CD14-positive monocyte (primary cell): ENCODE measurements at regions not wholly inside any gene's neighbourhood (a gene's known extent, or its start where the extent isn't known, plus 50 kb on each side); places are given as distances from the start of the nearest gene placed in this dataset.

Source experiments
- DNase-seq, 3 donors: peaks; one replicate each; pipeline ENCODE4 v3.0.0-alpha.2; 2011 to 2022
- H2AFZ ChIP-seq: 2 replicates; pipeline ENCODE4 v1.6.0; 2012; ENCODE audit warnings: mild to moderate bottlenecking, low read depth, low read length, inconsistent platforms; ENCODE audit not compliant: insufficient read depth, poor library complexity, severe bottlenecking
- H3K27ac ChIP-seq, 2 donors: 1 replicate in 1 of 2; 2 replicates in 1 of 2; pipeline ENCODE4 v1.5.1; 2012 to 2013; ENCODE audit warnings: low read length in 2 of 2, control low read depth in 1 of 2, inconsistent platforms in 1 of 2, low read depth in 1 of 2, mild to moderate bottlenecking in 1 of 2
- H3K27me3 ChIP-seq, 2 donors: one replicate each; pipeline versions ENCODE4 v1.6.0 to v1.6.1; 2011 to 2013; ENCODE audit warnings: low read length in 2 of 2; ENCODE audit not compliant: control insufficient read depth in 2 of 2, insufficient read depth in 2 of 2
- H3K36me3 ChIP-seq, 2 donors: replicated peaks in 1 of 2; 1 replicate in 1 of 2; 2 replicates in 1 of 2; pipeline versions ENCODE4 v1.5.1 to v1.6.1; 2012 to 2013; ENCODE audit warnings: low read length in 2 of 2, control low read depth in 1 of 2, inconsistent platforms in 1 of 2, mild to moderate bottlenecking in 1 of 2; ENCODE audit not compliant: insufficient read depth in 2 of 2, control insufficient read depth in 1 of 2
- H3K4me1 ChIP-seq, 2 donors: 1 replicate in 1 of 2; 2 replicates in 1 of 2; pipeline versions ENCODE4 v1.5.1 to v1.6.1; 2012 to 2013; ENCODE audit warnings: low read length in 2 of 2, control low read depth in 1 of 2, inconsistent platforms in 1 of 2, mild to moderate bottlenecking in 1 of 2, moderate library complexity in 1 of 2; ENCODE audit not compliant: insufficient read depth in 2 of 2, control insufficient read depth in 1 of 2
- H3K4me2 ChIP-seq: replicated peaks from 2 replicates; pipeline ENCODE3; 2012; ENCODE audit warnings: low read length, moderate library complexity, mild to moderate bottlenecking; ENCODE audit not compliant: poor library complexity, severe bottlenecking; ENCODE audit errors: extremely low read depth
- H3K4me3 ChIP-seq, 3 experiments: fragments of 200-600 bp in 1 of 3; sonication (generic) in 1 of 3; replicated peaks in 1 of 3; 1 replicate in 2 of 3; 2 replicates in 1 of 3; pipeline ENCODE4 v1.5.1; 2011 to 2013; ENCODE audit warnings: low read length in 3 of 3, mild to moderate bottlenecking in 3 of 3, control low read depth in 2 of 3, low read depth in 2 of 3, inconsistent platforms in 1 of 3, moderate library complexity in 1 of 3
- H3K79me2 ChIP-seq: 2 replicates; pipeline ENCODE4 v1.6.0; 2012; ENCODE audit warnings: mild to moderate bottlenecking, control low read depth, inconsistent platforms, low read length, moderate library complexity; ENCODE audit not compliant: insufficient read depth
- H3K9ac ChIP-seq: 2 replicates; pipeline ENCODE4 v1.6.0; 2017; ENCODE audit warnings: low read length, mild to moderate bottlenecking; ENCODE audit not compliant: insufficient read depth, poor library complexity, severe bottlenecking
- H3K9me3 ChIP-seq, 2 donors: replicated peaks in 1 of 2; 1 replicate in 1 of 2; 2 replicates in 1 of 2; pipeline versions ENCODE4 v1.5.1 to v1.6.1; 2012 to 2013; ENCODE audit warnings: low read length in 2 of 2, control low read depth in 1 of 2; ENCODE audit not compliant: control insufficient read depth in 1 of 2, insufficient read depth in 1 of 2
- H4K20me1 ChIP-seq: 2 replicates; pipeline ENCODE4 v1.6.0; 2012; ENCODE audit warnings: mild to moderate bottlenecking, low read length, control low read depth, moderate library complexity; ENCODE audit not compliant: insufficient read depth
- H3K27ac Mint-ChIP-seq, 7 donors: one replicate each; pipeline ENCODE4 v1.8.0; 2020; ENCODE audit warnings: mild to moderate bottlenecking in 7 of 7, mixed read lengths in 7 of 7, moderate library complexity in 6 of 7, inconsistent platforms in 2 of 7
- H3K27me3 Mint-ChIP-seq, 3 donors: one replicate each; pipeline ENCODE4 v1.8.0; 2021 to 2022; ENCODE audit warnings: low read depth in 3 of 3, mild to moderate bottlenecking in 3 of 3, mixed read lengths in 3 of 3, moderate library complexity in 3 of 3, inconsistent platforms in 1 of 3
- H3K36me3 Mint-ChIP-seq, 2 donors: one replicate each; pipeline ENCODE4 v1.8.0; 2020; ENCODE audit warnings: mixed read lengths in 2 of 2, inconsistent platforms in 1 of 2, mild to moderate bottlenecking in 1 of 2
- H3K4me1 Mint-ChIP-seq: one replicate; pipeline ENCODE4 v1.8.0; 2020; ENCODE audit warnings: mild to moderate bottlenecking, mixed read lengths
- H3K4me3 Mint-ChIP-seq, 2 donors: one replicate each; pipeline ENCODE4 v1.8.0; 2020; ENCODE audit warnings: mild to moderate bottlenecking in 2 of 2, mixed read lengths in 2 of 2, moderate library complexity in 1 of 2
- H3K9me3 Mint-ChIP-seq, 7 donors: one replicate each; pipeline ENCODE4 v1.8.0; 2020 to 2022; ENCODE audit warnings: mixed read lengths in 7 of 7, mild to moderate bottlenecking in 6 of 7, moderate library complexity in 6 of 7, inconsistent platforms in 2 of 7
- WGBS: methylation state at CpG from one replicate; pipeline ENCODE4 v1.1.5; 2013; ENCODE audit warnings: missing lambda C conversion rate; ENCODE audit not compliant: insufficient coverage; 5-methylcytosine and 5-hydroxymethylcytosine counted together
- intact Hi-C, 2 donors: fragments of 100-400 bp; cut with micrococcal nuclease; formaldehyde crosslinking; loops; one replicate each; pipeline versions ENCODE4 v1.15.0 to v1.15.1; 2023
- TF ChIP-seq, protein P1 (sequence below): fragments of 200-600 bp; IDR thresholded peaks from one replicate; pipeline ENCODE4 v1.8.0; 2022; ENCODE audit warnings: antibody characterized with exemption, mild to moderate bottlenecking

DNA sequence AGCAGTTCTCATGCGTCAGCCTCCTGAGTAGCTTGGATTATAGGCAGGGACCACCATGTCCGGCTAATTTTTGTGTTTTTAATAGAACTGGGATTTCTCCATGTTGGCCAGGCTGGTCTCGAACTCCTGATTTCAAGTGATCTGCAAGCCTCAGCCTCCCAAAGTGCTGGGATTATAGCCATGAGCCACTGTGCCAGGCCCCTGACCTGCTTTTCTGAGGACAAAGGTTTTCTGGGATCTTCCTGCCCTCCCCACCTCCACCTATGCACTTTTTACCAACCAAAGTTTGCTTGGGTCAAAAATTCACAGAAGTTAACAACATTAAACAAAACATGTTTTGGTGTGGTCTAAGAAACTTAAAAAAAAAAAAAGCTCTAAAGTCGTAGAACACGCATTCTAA, 259.9 kb downstream of the HAUS1 start:
- H3K4me2 ChIP-seq = no peak overlapping the region
- 96% methylated on average over 3 of the region's 5 CpGs for WGBS
- no peaks in the 10 kb centered on the region for H3K4me1 ChIP-seq
- no peak overlapping the region for H2AFZ ChIP-seq
- H3K9me3 Mint-ChIP-seq = peaks cover 3 to 9% (median 8%) of the 10 kb centered on the region in 7 donors
- H3K4me3 Mint-ChIP-seq = no peak overlapping the region
- no peak overlapping the region for H3K27ac ChIP-seq
- no peaks in the 10 kb centered on the region for H3K36me3 Mint-ChIP-seq
- no peak for DNase-seq
- peaks cover 5 to 11% of the 10 kb centered on the region in 2 donors for H3K9me3 ChIP-seq
- H3K27me3 ChIP-seq = no peaks in the 10 kb centered on the region
- H4K20me1 ChIP-seq = no peaks in the 10 kb centered on the region
- no peak overlapping the region for H3K27ac Mint-ChIP-seq
- H3K4me3 ChIP-seq = no peak overlapping the region
- no peak overlapping the region for H3K9ac ChIP-seq
- no peaks in the 10 kb centered on the region for H3K36me3 ChIP-seq
- peaks cover 2% of the 10 kb centered on the region for H3K4me1 Mint-ChIP-seq
- TF ChIP-seq, protein P1, sequence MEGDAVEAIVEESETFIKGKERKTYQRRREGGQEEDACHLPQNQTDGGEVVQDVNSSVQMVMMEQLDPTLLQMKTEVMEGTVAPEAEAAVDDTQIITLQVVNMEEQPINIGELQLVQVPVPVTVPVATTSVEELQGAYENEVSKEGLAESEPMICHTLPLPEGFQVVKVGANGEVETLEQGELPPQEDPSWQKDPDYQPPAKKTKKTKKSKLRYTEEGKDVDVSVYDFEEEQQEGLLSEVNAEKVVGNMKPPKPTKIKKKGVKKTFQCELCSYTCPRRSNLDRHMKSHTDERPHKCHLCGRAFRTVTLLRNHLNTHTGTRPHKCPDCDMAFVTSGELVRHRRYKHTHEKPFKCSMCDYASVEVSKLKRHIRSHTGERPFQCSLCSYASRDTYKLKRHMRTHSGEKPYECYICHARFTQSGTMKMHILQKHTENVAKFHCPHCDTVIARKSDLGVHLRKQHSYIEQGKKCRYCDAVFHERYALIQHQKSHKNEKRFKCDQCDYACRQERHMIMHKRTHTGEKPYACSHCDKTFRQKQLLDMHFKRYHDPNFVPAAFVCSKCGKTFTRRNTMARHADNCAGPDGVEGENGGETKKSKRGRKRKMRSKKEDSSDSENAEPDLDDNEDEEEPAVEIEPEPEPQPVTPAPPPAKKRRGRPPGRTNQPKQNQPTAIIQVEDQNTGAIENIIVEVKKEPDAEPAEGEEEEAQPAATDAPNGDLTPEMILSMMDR = no peak
- H3K27me3 Mint-ChIP-seq = peaks cover 0 to 9% (median 2%) of the 10 kb centered on the region in 3 donors
- intact Hi-C loops = no loop called here
- H3K79me2 ChIP-seq = no peaks in the 10 kb centered on the region

DNA sequence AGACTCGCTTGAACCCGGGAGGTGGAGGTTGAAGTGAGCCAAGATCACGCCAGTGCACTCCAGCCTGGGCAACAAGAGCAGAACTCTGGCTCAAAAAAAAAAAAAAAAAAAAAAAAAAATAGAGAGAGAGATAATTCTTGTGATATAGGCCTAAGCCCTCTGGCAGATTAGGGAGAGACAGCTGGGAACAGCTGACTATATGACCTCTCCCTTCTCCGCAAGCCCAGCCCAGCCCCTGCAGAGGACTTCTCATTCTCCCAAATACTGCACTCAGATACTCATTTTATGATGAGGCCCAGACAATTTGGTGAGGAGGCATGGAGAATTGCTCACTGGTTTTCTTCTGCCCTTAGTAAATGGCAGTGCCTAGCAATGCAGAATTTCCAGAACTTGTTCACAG, 262.0 kb downstream of the HAUS1 start:
- intact Hi-C loops = no loop called here
- TF ChIP-seq, protein P1 = no peak
- peaks cover 0 to 15% (median 2%) of the 10 kb centered on the region in 3 donors for H3K27me3 Mint-ChIP-seq

More for the DNA sequence above, 262.0 kb downstream of the HAUS1 start:
- H3K9me3 ChIP-seq = no peaks in the 10 kb centered on the region
- 100% methylated on average over 2 of the region's 4 CpGs for WGBS
- no peaks in the 10 kb centered on the region for H4K20me1 ChIP-seq
- H3K4me1 ChIP-seq = no peaks in the 10 kb centered on the region
- peaks cover 2% of the 10 kb centered on the region for H3K4me1 Mint-ChIP-seq
- H3K9me3 Mint-ChIP-seq = no peaks in the 10 kb centered on the region
- H3K4me3 ChIP-seq = no peak overlapping the region
- H3K36me3 Mint-ChIP-seq = no peaks in the 10 kb centered on the region
- no peak overlapping the region for H3K27ac Mint-ChIP-seq
- H3K79me2 ChIP-seq = no peaks in the 10 kb centered on the region
- no peak overlapping the region for H3K9ac ChIP-seq
- no peak overlapping the region for H3K4me3 Mint-ChIP-seq
- no peaks in the 10 kb centered on the region for H3K27me3 ChIP-seq
- DNase-seq = no peak
- H3K4me2 ChIP-seq = no peak overlapping the region
- H3K36me3 ChIP-seq = no peaks in the 10 kb centered on the region
- no peak overlapping the region for H3K27ac ChIP-seq
- H2AFZ ChIP-seq = no peak overlapping the region
